Endothelial cell of umbilical vein (primary cell): ENCODE measurements at regions not wholly inside any gene's neighbourhood (a gene's known extent, or its start where the extent isn't known, plus 50 kb on each side); places are given as distances from the start of the nearest gene placed in this dataset.

Experiments
- BruUV-seq: library from RNA; stranded (reverse); fragments of 400-500 nt; replicated peaks from 2 replicates; lab custom pipeline; 2021; lab: Mats Ljungman, UMichigan
- CTCF ChIA-PET: fragments of 300-600, 350-600 bp; sonication (Branson Sonifier 250); formaldehyde crosslinking; loops from one replicate; lab custom pipeline; 2021; ENCODE audit warnings: antibody characterized with exemption, inconsistent platforms; lab: Charles Lee
- POLR2A ChIA-PET: fragments of 300-600, 350-600 bp; sonication (Branson Sonifier 250); formaldehyde crosslinking; loops from one replicate; lab custom pipeline; 2021; ENCODE audit warnings: antibody characterized with exemption, inconsistent platforms; lab: Charles Lee
- DNase-seq: peaks from one replicate; pipeline ENCODE4 v3.0.0-alpha.2; 2011; ENCODE audit warnings: low read depth, low spot score
- FAIRE-seq: peaks from 2 replicates; lab custom pipeline; 2011; peaks lifted over from hg19 to GRCh38; lab: Jason Lieb, UNC
- H2AFZ ChIP-seq: 2 replicates; pipeline ENCODE4 v1.6.0; 2012; ENCODE audit warnings: low read depth, low read length, control low read depth, inconsistent platforms
- H3K27ac ChIP-seq: 2 replicates; pipeline ENCODE4 v1.5.1; 2011; ENCODE audit warnings: low read depth, mild to moderate bottlenecking, control low read depth, low read length, moderate library complexity; ENCODE audit not compliant: insufficient read depth
- H3K27me3 ChIP-seq, 2 experiments: 2 replicates each; pipeline versions ENCODE4 v1.6.0 to v1.6.1; 2011; ENCODE audit warnings: low read length in 2 of 2, mixed read lengths in 1 of 2; ENCODE audit not compliant: control insufficient read depth in 2 of 2, insufficient read depth in 2 of 2
- H3K36me3 ChIP-seq, 2 experiments: 2 replicates in 1 of 2; 3 replicates in 1 of 2; pipeline ENCODE4 v1.5.1; 2011; ENCODE audit warnings: low read length in 2 of 2, mild to moderate bottlenecking in 1 of 2, moderate library complexity in 1 of 2; ENCODE audit not compliant: control insufficient read depth in 2 of 2, insufficient read depth in 2 of 2; ENCODE audit errors: extremely low read depth in 1 of 2
- H3K4me1 ChIP-seq: 3 replicates; pipeline ENCODE4 v1.5.1; 2011; ENCODE audit warnings: mild to moderate bottlenecking, low read length; ENCODE audit not compliant: control insufficient read depth, insufficient read depth; ENCODE audit errors: extremely low read depth
- H3K4me2 ChIP-seq: 2 replicates; pipeline ENCODE4 v1.6.1; 2011; ENCODE audit warnings: low read length, control low read depth, mixed read lengths; ENCODE audit not compliant: insufficient read depth
- H3K4me3 ChIP-seq, 3 experiments: fragments of 200-600 bp in 1 of 3; sonication (generic), shearing (Covaris generic) in 1 of 3; replicated peaks in 1 of 3; 2 replicates each; pipeline ENCODE4 v1.5.1; 2011 to 2016; ENCODE audit warnings: control low read depth in 3 of 3, low read length in 3 of 3, mild to moderate bottlenecking in 2 of 3, inconsistent platforms in 1 of 3, low read depth in 1 of 3, moderate library complexity in 1 of 3; ENCODE audit not compliant: insufficient read depth in 1 of 3
- H3K79me2 ChIP-seq: 2 replicates; pipeline ENCODE4 v1.6.0; 2012; ENCODE audit warnings: low read length, inconsistent platforms; ENCODE audit not compliant: control insufficient read depth, insufficient read depth
- H3K9ac ChIP-seq: replicated peaks from 2 replicates; pipeline ENCODE3; 2011; ENCODE audit warnings: low read length, control low read depth; ENCODE audit not compliant: insufficient read depth; ENCODE audit errors: extremely low read depth
- H3K9me1 ChIP-seq: replicated peaks from 3 replicates; pipeline ENCODE4 v1.6.0; 2011; ENCODE audit warnings: mild to moderate bottlenecking, low read length; ENCODE audit not compliant: control insufficient read depth, insufficient read depth; ENCODE audit errors: extremely low read depth
- H3K9me3 ChIP-seq: replicated peaks from 2 replicates; pipeline ENCODE4 v1.5.1; 2012; ENCODE audit warnings: low read length, inconsistent platforms; ENCODE audit not compliant: control insufficient read depth, insufficient read depth
- H4K20me1 ChIP-seq: replicated peaks from 2 replicates; pipeline ENCODE3; 2011; ENCODE audit warnings: mild to moderate bottlenecking, low read length; ENCODE audit not compliant: control insufficient read depth, insufficient read depth; ENCODE audit errors: extremely low read depth
- CTCF ChIP-seq, 2 donors: IDR thresholded peaks; 1 replicate in 1 of 2; 2 replicates in 1 of 2; pipeline ENCODE4 v1.5.1; 2011; ENCODE audit warnings: low read length in 2 of 2, mild to moderate bottlenecking in 2 of 2, moderate library complexity in 2 of 2, control low read depth in 1 of 2, inconsistent platforms in 1 of 2, low read depth in 1 of 2; ENCODE audit not compliant: insufficient read depth in 1 of 2; ENCODE audit errors: extremely low read depth in 1 of 2
- EZH2 ChIP-seq: IDR thresholded peaks from 2 replicates; pipeline ENCODE4 v1.6.1; 2012; ENCODE audit warnings: borderline replicate concordance, low read depth, mild to moderate bottlenecking, moderate library complexity, low read length, inconsistent platforms; ENCODE audit not compliant: severe bottlenecking
- FOS ChIP-seq: IDR thresholded peaks from 2 replicates; pipeline ENCODE4 v1.6.1; 2011; ENCODE audit warnings: mild to moderate bottlenecking, low read length, moderate library complexity, borderline replicate concordance; ENCODE audit not compliant: insufficient read depth
- GATA2 ChIP-seq: IDR thresholded peaks from 2 replicates; pipeline ENCODE4 v1.7.0; 2011; ENCODE audit warnings: low read depth, mild to moderate bottlenecking, moderate library complexity, mixed read lengths, low read length; ENCODE audit not compliant: insufficient read length, insufficient read depth
- JUN ChIP-seq: IDR thresholded peaks from 2 replicates; pipeline ENCODE4 v1.6.1; 2011; ENCODE audit warnings: borderline replicate concordance, low read depth; ENCODE audit not compliant: insufficient read length, insufficient read depth
- MYC ChIP-seq: IDR thresholded peaks from one replicate; pipeline ENCODE4 v1.6.1; 2011; ENCODE audit warnings: mild to moderate bottlenecking, low read depth, low read length
- POLR2A ChIP-seq: IDR thresholded peaks from 2 replicates; pipeline ENCODE4 v1.6.1; 2012; ENCODE audit warnings: low read depth, mild to moderate bottlenecking, control low read depth, low read length
- POLR2AphosphoS5 ChIP-seq: IDR thresholded peaks from 2 replicates; pipeline ENCODE4 v1.6.1; 2012; ENCODE audit warnings: low read depth, mild to moderate bottlenecking, control low read depth, low read length, moderate library complexity; ENCODE audit not compliant: insufficient read depth
- dilution Hi-C: fragments of 300-500 bp; cut with MboI; formaldehyde crosslinking; loops from one replicate; pipeline ENCODE4 v1.15.0; 2019; ENCODE audit warnings: low sequenced_read_pairs; ENCODE audit not compliant: extremely low pct_ligation_motif_present
- intact Hi-C: fragments of 100-400 bp; cut with micrococcal nuclease; formaldehyde crosslinking; loops from one replicate; pipeline ENCODE4 v1.10.0; 2022
- TF ChIP-seq, protein P1 (sequence below): IDR thresholded peaks from 2 replicates; pipeline ENCODE4 v1.6.1; 2011; ENCODE audit not compliant: insufficient read depth, insufficient read length

DNA sequence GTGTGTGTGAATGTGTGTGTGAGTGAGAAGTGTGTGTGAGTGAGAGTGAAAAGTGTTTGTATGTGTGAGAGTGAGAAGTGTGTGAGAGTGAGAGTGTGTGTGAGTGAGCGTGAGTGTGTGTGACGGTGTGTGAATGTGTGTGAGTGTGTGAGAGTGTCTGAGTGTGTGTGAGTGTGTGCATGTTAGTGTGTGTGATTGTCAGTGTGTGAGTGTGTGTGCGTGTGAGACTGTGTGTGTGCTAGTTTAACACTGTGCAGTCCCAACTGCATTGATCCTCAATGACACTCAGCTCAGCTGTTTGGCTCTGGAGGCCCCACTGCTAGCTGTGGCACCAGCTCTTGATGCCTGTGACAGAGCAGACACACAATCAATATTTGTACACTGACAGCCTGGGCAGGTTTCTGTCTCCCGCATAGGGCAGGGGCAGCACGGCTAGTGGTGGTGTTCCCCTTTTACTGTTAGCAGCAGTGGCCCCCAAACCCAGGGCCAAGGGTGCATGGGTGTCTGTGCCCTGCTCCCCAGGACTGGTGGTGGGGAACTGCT lies 135.0 kb downstream of the INHBB start:
- no peak overlapping the region for H3K27ac ChIP-seq
- H3K9ac ChIP-seq, result no peak overlapping the region
- H4K20me1 ChIP-seq, result no peaks in the 10 kb centered on the region
- BruUV-seq, result no TSS peak
- no peaks in the 10 kb centered on the region for H3K4me1 ChIP-seq
- ChIA-PET POLR2A (no interaction called here), CTCF (interaction anchor here (0.9 kb wide), 1 partner anchor 200 kb away, joined by 3 read pairs; no protein-coding TSS in a partner anchor)
- no peak overlapping the region for H3K4me2 ChIP-seq
- intact Hi-C loops (no loop called here), dilution Hi-C loops (no loop called here)
- no peaks in the 10 kb centered on the region for H3K79me2 ChIP-seq
- no peak for TF ChIP-seq CTCF (IDR thresholded peaks at IDR 0.05; ENCODE audit: extremely low read depth in 1 of 2, insufficient read depth in 1 of 2, low read depth in 1 of 2, low read length in 2 of 2)
- no peak for TF ChIP-seq GATA2
- TF ChIP-seq FOS, result no peak
- no peak for TF ChIP-seq MYC
- TF ChIP-seq POLR2AphosphoS5, result no peak
- TF ChIP-seq, protein P1, sequence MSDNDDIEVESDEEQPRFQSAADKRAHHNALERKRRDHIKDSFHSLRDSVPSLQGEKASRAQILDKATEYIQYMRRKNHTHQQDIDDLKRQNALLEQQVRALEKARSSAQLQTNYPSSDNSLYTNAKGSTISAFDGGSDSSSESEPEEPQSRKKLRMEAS, result no peak
- TF ChIP-seq JUN, result no peak
- no peak for TF ChIP-seq POLR2A
- TF ChIP-seq EZH2, result no peak
- no peak overlapping the region for H2AFZ ChIP-seq
- DNase-seq (no peak), FAIRE-seq (no peak)
- no peak overlapping the region for H3K4me3 ChIP-seq
- H3K27me3 ChIP-seq, result no peaks in the 10 kb centered on the region
- H3K36me3 ChIP-seq, result no peaks in the 10 kb centered on the region
- no peaks in the 10 kb centered on the region for H3K9me3 ChIP-seq
- H3K9me1 ChIP-seq, result no peaks in the 10 kb centered on the region
